ENCODE measurements at regions not wholly inside any gene's neighbourhood (a gene's known extent, or its start where the extent isn't known, plus 50 kb on each side); places are given as distances from the start of the nearest gene placed in this dataset.
"Not testable (repeated sequence)": the region's sequence is repeated elsewhere in the genome, so short reads cannot be mapped to it uniquely, and the experiment has no call there.

GRCh38 chr18:51453594-51453993, 256.1 kb upstream of the MEX3C start:
- no peak for DNase-seq (ENCODE audit: low spot score)

GRCh38 chr18:51458861-51459260, 261.4 kb upstream of the MEX3C start:
- DNase-seq (ENCODE audit: low spot score) = no peak

GRCh38 chr18:51461956-51462355, 264.5 kb upstream of the MEX3C start:
- DNase-seq (ENCODE audit: low spot score) = no peak

- no peak for DNase-seq (ENCODE audit: low spot score)
These were observed 266.1 kb upstream of the MEX3C start for GRCh38 chr18:51463483-51464136.

GRCh38 chr18:51478908-51479307, 281.4 kb upstream of the MEX3C start:
- DNase-seq (ENCODE audit: low spot score) = no peak

- no peak for DNase-seq (ENCODE audit: low spot score)
These were observed 282.3 kb upstream of the MEX3C start for GRCh38 chr18:51479736-51480135.

GRCh38 chr18:51480407-51481261, 283.2 kb upstream of the MEX3C start:
- peak; percentile 13 for DNase-seq (ENCODE audit: low spot score)

GRCh38 chr18:51486735-51487366, 289.4 kb upstream of the MEX3C start:
- DNase-seq (ENCODE audit: low spot score) = no peak

GRCh38 chr18:51490417-51490816, 292.9 kb upstream of the MEX3C start:
- DNase-seq (ENCODE audit: low spot score) = no peak

GRCh38 chr18:51490860-51491259, 293.4 kb upstream of the MEX3C start:
- no peak for DNase-seq (ENCODE audit: low spot score)

GRCh38 chr18:51491678-51492372, 294.3 kb upstream of the MEX3C start:
- DNase-seq (ENCODE audit: low spot score) = no peak

GRCh38 chr18:51498085-51498855, 300.8 kb upstream of the MEX3C start:
- DNase-seq (ENCODE audit: low spot score) = no peak

- no peak for DNase-seq (ENCODE audit: low spot score)
These were observed 305.9 kb upstream of the MEX3C start for GRCh38 chr18:51503351-51503750.

GRCh38 chr18:51506811-51507210, 309.3 kb upstream of the MEX3C start:
- no peak for DNase-seq (ENCODE audit: low spot score)

- DNase-seq (ENCODE audit: low spot score) = not testable (repeated sequence)
These were observed 310.9 kb upstream of the MEX3C start for GRCh38 chr18:51508410-51508809.

GRCh38 chr18:51510020-51510419, 312.5 kb upstream of the MEX3C start:
- no peak for DNase-seq (ENCODE audit: low spot score)

GRCh38 chr18:51513517-51513916, 316.0 kb upstream of the MEX3C start:
- no peak for DNase-seq (ENCODE audit: low spot score)

GRCh38 chr18:51514128-51514527, 316.6 kb upstream of the MEX3C start:
- no peak for DNase-seq (ENCODE audit: low spot score)

GRCh38 chr18:51516478-51517038, 319.1 kb upstream of the MEX3C start:
- DNase-seq (ENCODE audit: low spot score) = no peak

GRCh38 chr18:51519571-51519970, 322.1 kb upstream of the MEX3C start:
- DNase-seq (ENCODE audit: low spot score) = no peak

- no peak for DNase-seq (ENCODE audit: low spot score)
These were observed 323.2 kb upstream of the MEX3C start for GRCh38 chr18:51520676-51521180.

All from mucosa of gallbladder (tissue), 1 donor.